SK-N-SH treated with all-trans-retinoic acid at 6 μM for 48 hours (cell line): ENCODE measurements at regions not wholly inside any gene's neighbourhood (a gene's known extent, or its start where the extent isn't known, plus 50 kb on each side); places are given as distances from the start of the nearest gene placed in this dataset.

Source experiments
- ATAC-seq: fragments of 200-7000 bp; cut with Tn5 transposase; 3 replicates; pipeline ENCODE4 v1.9.1; 2020; ENCODE audit warnings: mild to moderate bottlenecking, moderate library complexity
- ARNTL ChIP-seq: fragments of 450-650 bp; formaldehyde crosslinking; IDR thresholded peaks from 2 replicates; pipeline ENCODE4 v1.5.0; 2020; ENCODE audit warnings: low read depth, mild to moderate bottlenecking, moderate library complexity, borderline replicate concordance
- BACH2 ChIP-seq: fragments of 250-450 bp; sonication (Bioruptor Pico); IDR thresholded peaks from 2 replicates; pipeline ENCODE4 v1.9.0; 2021; ENCODE audit warnings: mild to moderate bottlenecking, borderline replicate concordance
- CSDC2 ChIP-seq: fragments of 250-450 bp; sonication (Bioruptor Pico); IDR thresholded peaks from 2 replicates; pipeline ENCODE4 v1.5.0; 2020; ENCODE audit warnings: mild to moderate bottlenecking, moderate library complexity
- ESRRG ChIP-seq: fragments of 250-450 bp; sonication (Bioruptor Pico); IDR thresholded peaks from 2 replicates; pipeline ENCODE4 v1.6.1; 2021; ENCODE audit warnings: mild to moderate bottlenecking
- ISL1 ChIP-seq: fragments of 250-450 bp; sonication (Bioruptor Pico); IDR thresholded peaks from 2 replicates; pipeline ENCODE4 v2.1.2; 2022; ENCODE audit warnings: mild to moderate bottlenecking, moderate library complexity
- OSR1 ChIP-seq: fragments of 250-450 bp; sonication (Bioruptor Pico); IDR thresholded peaks from 2 replicates; pipeline ENCODE4 v1.8.0; 2022; ENCODE audit warnings: moderate library complexity, mild to moderate bottlenecking, inconsistent platforms
- RARB ChIP-seq: fragments of 250-450 bp; sonication (Bioruptor Pico); IDR thresholded peaks from 2 replicates; pipeline ENCODE4 v1.8.0; 2021; ENCODE audit warnings: mild to moderate bottlenecking, moderate library complexity
- SNAI2 ChIP-seq: fragments of 250-450 bp; sonication (Bioruptor Pico); IDR thresholded peaks from 2 replicates; pipeline ENCODE4 v1.5.0; 2020; ENCODE audit warnings: mild to moderate bottlenecking, moderate library complexity
- TCF4 ChIP-seq: fragments of 250-450 bp; sonication (Bioruptor Pico); IDR thresholded peaks from 2 replicates; pipeline ENCODE4 v1.8.0; 2021; ENCODE audit warnings: mild to moderate bottlenecking, moderate library complexity, borderline replicate concordance
- TOX ChIP-seq: fragments of 250-450 bp; sonication (Bioruptor Pico); IDR thresholded peaks from 2 replicates; pipeline ENCODE4 v1.8.0; 2021; ENCODE audit warnings: mild to moderate bottlenecking, moderate library complexity, borderline replicate concordance
- ZC3H10 ChIP-seq: fragments of 250-450 bp; sonication (Bioruptor Pico); IDR thresholded peaks from 2 replicates; pipeline ENCODE4 v1.5.1; 2021; ENCODE audit warnings: mild to moderate bottlenecking, moderate library complexity
- ZFP3 ChIP-seq: fragments of 250-450 bp; sonication (Bioruptor Pico); IDR thresholded peaks from 2 replicates; pipeline ENCODE4 v1.5.0; 2020; ENCODE audit warnings: mild to moderate bottlenecking, moderate library complexity
- ZNF565 ChIP-seq: fragments of 450-650 bp; formaldehyde crosslinking; conservative IDR thresholded peaks from 2 replicates; pipeline ENCODE4 v1.5.0; 2020; ENCODE audit warnings: low read depth, mild to moderate bottlenecking, moderate library complexity
- TF ChIP-seq, protein P1 (sequence below): fragments of 250-450 bp; sonication (Bioruptor Pico); IDR thresholded peaks from 2 replicates; pipeline ENCODE4 v1.5.1; 2020; ENCODE audit warnings: low read depth, mild to moderate bottlenecking, moderate library complexity
- TF ChIP-seq, protein P2 (sequence below): fragments of 250-450 bp; sonication (Bioruptor Pico); IDR thresholded peaks from 2 replicates; pipeline ENCODE4 v1.5.0; 2020; ENCODE audit warnings: mild to moderate bottlenecking, moderate library complexity
- TF ChIP-seq, protein P3 (sequence below): fragments of 250-450 bp; sonication (Bioruptor Pico); IDR thresholded peaks from 2 replicates; pipeline ENCODE4 v1.8.0; 2020; ENCODE audit warnings: mild to moderate bottlenecking, moderate library complexity, borderline replicate concordance
- TF ChIP-seq, protein P4 (sequence below): fragments of 250-450 bp; sonication (Bioruptor Pico); IDR thresholded peaks from 2 replicates; pipeline ENCODE4 v1.8.0; 2021; ENCODE audit warnings: low read depth, mild to moderate bottlenecking, moderate library complexity, borderline replicate concordance
- TF ChIP-seq, protein P5 (sequence below): fragments of 250-450 bp; sonication (Bioruptor Pico); IDR thresholded peaks from 2 replicates; pipeline ENCODE4 v1.5.1; 2021; ENCODE audit warnings: mild to moderate bottlenecking, moderate library complexity

DNA sequence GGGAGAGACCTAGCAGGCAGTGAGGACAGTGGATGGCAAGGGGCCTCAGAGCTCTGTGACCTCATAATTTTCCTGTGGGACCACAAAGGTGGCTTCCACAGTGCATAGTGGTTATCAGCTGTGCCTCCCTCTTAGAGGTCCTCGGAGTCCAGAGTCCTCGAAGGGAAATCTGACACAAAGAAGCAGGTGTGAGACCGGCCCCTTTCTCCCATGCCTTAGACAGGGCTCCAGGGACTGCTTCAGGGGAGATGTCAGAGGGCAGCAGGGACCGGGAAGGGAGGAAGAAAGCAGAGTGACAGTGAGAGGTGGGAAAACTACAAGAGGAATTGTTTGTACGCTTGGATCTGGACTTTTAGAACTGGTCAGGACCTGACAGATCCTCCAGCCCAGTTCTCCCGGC is 66.3 kb downstream of the BAMBI start (continued):
- no peak for TF ChIP-seq RARB (CRISPR knock-in tag)
- TF ChIP-seq, protein P1, sequence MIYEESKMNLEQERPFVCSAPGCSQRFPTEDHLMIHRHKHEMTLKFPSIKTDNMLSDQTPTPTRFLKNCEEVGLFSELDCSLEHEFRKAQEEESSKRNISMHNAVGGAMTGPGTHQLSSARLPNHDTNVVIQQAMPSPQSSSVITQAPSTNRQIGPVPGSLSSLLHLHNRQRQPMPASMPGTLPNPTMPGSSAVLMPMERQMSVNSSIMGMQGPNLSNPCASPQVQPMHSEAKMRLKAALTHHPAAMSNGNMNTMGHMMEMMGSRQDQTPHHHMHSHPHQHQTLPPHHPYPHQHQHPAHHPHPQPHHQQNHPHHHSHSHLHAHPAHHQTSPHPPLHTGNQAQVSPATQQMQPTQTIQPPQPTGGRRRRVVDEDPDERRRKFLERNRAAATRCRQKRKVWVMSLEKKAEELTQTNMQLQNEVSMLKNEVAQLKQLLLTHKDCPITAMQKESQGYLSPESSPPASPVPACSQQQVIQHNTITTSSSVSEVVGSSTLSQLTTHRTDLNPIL (CRISPR knock-in tag) = no peak
- no peak for TF ChIP-seq TOX
- TF ChIP-seq ISL1 (CRISPR knock-in tag) = no peak
- TF ChIP-seq ZFP3 (CRISPR knock-in tag) = no peak
- no peak for TF ChIP-seq ZC3H10 (CRISPR knock-in tag)
- TF ChIP-seq BACH2 (CRISPR knock-in tag) = no peak
- no peak for TF ChIP-seq CSDC2 (CRISPR knock-in tag)

DNA sequence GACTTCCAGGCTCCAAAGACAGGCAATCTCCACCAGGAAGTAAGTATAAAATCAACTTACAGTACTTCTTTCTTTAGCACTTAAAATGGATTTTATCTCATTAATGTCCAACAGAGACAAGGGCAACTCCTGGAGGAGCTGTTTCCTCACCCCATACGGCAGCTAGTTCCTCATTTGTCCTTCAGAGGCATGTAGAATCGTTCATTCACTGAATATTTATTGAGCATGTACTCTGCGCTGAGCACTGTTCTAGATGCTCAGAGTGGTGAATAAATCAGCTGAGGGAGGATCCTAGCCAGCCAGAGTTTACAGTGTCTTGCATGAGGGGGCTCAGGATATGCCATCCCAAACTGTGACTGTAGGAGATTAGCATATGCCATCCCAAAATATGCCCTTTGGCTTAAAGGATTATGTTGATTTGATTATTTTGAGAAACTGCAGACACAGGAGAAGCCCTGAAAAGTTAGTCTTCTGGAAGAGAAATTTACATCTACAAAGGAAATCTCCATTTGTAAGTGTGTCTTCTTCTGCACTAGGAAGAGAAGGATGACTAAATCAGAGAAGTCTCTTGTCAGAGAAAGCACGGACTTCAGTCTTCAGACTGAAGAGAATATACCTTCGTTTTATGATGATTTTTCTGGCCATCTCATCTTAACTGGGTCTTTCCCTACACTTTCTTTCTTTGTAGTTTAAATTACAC is 66.9 kb downstream of the BAMBI start:
- TF ChIP-seq TOX (no peak), BACH2 (CRISPR knock-in tag) (no peak), RARB (CRISPR knock-in tag) (no peak), ARNTL (CRISPR knock-in tag) (no peak), TCF4 (no peak), CSDC2 (CRISPR knock-in tag) (no peak), ZC3H10 (CRISPR knock-in tag) (no peak), OSR1 (CRISPR knock-in tag) (no peak), ESRRG (CRISPR knock-in tag) (no peak), ZFP3 (CRISPR knock-in tag) (no peak), ZNF565 (CRISPR knock-in tag) (no peak), SNAI2 (CRISPR knock-in tag) (no peak), ISL1 (CRISPR knock-in tag) (no peak)
- TF ChIP-seq, protein P2, sequence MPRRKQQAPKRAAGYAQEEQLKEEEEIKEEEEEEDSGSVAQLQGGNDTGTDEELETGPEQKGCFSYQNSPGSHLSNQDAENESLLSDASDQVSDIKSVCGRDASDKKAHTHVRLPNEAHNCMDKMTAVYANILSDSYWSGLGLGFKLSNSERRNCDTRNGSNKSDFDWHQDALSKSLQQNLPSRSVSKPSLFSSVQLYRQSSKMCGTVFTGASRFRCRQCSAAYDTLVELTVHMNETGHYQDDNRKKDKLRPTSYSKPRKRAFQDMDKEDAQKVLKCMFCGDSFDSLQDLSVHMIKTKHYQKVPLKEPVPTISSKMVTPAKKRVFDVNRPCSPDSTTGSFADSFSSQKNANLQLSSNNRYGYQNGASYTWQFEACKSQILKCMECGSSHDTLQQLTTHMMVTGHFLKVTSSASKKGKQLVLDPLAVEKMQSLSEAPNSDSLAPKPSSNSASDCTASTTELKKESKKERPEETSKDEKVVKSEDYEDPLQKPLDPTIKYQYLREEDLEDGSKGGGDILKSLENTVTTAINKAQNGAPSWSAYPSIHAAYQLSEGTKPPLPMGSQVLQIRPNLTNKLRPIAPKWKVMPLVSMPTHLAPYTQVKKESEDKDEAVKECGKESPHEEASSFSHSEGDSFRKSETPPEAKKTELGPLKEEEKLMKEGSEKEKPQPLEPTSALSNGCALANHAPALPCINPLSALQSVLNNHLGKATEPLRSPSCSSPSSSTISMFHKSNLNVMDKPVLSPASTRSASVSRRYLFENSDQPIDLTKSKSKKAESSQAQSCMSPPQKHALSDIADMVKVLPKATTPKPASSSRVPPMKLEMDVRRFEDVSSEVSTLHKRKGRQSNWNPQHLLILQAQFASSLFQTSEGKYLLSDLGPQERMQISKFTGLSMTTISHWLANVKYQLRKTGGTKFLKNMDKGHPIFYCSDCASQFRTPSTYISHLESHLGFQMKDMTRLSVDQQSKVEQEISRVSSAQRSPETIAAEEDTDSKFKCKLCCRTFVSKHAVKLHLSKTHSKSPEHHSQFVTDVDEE (CRISPR knock-in tag) = no peak
- TF ChIP-seq, protein P3, sequence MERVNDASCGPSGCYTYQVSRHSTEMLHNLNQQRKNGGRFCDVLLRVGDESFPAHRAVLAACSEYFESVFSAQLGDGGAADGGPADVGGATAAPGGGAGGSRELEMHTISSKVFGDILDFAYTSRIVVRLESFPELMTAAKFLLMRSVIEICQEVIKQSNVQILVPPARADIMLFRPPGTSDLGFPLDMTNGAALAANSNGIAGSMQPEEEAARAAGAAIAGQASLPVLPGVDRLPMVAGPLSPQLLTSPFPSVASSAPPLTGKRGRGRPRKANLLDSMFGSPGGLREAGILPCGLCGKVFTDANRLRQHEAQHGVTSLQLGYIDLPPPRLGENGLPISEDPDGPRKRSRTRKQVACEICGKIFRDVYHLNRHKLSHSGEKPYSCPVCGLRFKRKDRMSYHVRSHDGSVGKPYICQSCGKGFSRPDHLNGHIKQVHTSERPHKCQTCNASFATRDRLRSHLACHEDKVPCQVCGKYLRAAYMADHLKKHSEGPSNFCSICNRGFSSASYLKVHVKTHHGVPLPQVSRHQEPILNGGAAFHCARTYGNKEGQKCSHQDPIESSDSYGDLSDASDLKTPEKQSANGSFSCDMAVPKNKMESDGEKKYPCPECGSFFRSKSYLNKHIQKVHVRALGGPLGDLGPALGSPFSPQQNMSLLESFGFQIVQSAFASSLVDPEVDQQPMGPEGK (CRISPR knock-in tag) = no peak
- TF ChIP-seq, protein P1 (CRISPR knock-in tag) = no peak
- TF ChIP-seq, protein P4, sequence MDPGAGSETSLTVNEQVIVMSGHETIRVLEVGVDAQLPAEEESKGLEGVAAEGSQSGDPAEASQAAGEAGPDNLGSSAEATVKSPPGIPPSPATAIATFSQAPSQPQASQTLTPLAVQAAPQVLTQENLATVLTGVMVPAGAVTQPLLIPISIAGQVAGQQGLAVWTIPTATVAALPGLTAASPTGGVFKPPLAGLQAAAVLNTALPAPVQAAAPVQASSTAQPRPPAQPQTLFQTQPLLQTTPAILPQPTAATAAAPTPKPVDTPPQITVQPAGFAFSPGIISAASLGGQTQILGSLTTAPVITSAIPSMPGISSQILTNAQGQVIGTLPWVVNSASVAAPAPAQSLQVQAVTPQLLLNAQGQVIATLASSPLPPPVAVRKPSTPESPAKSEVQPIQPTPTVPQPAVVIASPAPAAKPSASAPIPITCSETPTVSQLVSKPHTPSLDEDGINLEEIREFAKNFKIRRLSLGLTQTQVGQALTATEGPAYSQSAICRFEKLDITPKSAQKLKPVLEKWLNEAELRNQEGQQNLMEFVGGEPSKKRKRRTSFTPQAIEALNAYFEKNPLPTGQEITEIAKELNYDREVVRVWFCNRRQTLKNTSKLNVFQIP (CRISPR knock-in tag) = no peak
- TF ChIP-seq, protein P5, sequence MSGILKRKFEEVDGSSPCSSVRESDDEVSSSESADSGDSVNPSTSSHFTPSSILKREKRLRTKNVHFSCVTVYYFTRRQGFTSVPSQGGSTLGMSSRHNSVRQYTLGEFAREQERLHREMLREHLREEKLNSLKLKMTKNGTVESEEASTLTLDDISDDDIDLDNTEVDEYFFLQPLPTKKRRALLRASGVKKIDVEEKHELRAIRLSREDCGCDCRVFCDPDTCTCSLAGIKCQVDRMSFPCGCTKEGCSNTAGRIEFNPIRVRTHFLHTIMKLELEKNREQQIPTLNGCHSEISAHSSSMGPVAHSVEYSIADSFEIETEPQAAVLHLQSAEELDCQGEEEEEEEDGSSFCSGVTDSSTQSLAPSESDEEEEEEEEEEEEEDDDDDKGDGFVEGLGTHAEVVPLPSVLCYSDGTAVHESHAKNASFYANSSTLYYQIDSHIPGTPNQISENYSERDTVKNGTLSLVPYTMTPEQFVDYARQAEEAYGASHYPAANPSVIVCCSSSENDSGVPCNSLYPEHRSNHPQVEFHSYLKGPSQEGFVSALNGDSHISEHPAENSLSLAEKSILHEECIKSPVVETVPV (CRISPR knock-in tag) = no peak
- ATAC-seq = no peak
